WI38 (cell line): ENCODE measurements at regions not wholly inside any gene's neighbourhood (a gene's known extent, or its start where the extent isn't known, plus 50 kb on each side); places are given as distances from the start of the nearest gene placed in this dataset.

Experiments used
- H3K4me3 ChIP-seq: 2 replicates; pipeline ENCODE4 v1.5.1; 2011; ENCODE audit warnings: low read depth, mild to moderate bottlenecking, control low read depth, low read length
- TF ChIP-seq, protein P1 (sequence below): IDR thresholded peaks from 2 replicates; pipeline ENCODE4 v1.5.1; 2012; ENCODE audit warnings: low read depth, mild to moderate bottlenecking, control low read depth, low read length

DNA sequence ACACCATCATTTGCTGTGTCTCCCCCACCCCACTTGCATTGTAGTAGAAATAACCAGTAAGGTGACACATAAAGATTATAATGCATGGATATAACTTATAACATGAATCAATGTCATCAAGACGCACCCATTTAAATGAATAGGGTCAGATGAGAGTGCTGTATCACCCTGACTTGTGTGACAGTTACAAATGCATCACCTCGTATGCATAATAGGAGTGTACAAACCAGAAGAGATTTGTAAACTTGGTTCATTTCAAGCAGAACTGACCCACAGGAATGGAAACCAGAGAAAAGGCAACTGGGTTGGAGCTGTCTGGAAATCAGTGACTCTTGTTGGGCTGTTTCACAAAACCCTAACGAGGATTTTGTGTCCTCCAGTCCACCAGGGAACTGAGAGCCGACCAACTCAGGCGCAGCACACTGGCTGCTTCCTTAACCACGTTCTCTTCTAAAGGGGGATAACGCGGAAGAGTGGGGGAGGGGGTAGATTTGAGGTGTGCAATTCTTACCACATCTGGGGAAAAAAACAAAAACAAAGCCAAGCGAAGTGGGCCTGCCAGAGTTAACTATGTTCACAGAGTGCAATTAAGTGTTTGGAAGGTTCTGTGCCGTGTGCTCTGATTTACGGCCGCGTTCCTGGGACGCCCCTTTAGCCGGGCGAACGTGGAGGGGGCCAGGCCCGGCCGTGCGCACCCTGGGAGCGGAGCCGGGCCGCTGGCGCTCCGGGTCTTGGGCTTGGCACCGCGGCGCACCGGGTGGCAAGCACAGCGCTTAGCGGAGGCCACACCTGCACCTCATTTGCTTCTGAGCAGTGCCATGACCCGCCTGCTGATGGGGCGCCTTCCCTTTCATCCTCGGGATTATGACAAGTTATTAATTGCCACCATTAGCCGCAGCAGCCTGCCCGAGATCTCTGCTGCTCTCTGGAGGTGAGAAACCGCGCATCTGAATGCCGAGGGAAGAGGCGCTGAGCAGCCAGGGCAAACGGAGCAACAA is 248.8 kb upstream of the FOXD3 start:
- TF ChIP-seq, protein P1, sequence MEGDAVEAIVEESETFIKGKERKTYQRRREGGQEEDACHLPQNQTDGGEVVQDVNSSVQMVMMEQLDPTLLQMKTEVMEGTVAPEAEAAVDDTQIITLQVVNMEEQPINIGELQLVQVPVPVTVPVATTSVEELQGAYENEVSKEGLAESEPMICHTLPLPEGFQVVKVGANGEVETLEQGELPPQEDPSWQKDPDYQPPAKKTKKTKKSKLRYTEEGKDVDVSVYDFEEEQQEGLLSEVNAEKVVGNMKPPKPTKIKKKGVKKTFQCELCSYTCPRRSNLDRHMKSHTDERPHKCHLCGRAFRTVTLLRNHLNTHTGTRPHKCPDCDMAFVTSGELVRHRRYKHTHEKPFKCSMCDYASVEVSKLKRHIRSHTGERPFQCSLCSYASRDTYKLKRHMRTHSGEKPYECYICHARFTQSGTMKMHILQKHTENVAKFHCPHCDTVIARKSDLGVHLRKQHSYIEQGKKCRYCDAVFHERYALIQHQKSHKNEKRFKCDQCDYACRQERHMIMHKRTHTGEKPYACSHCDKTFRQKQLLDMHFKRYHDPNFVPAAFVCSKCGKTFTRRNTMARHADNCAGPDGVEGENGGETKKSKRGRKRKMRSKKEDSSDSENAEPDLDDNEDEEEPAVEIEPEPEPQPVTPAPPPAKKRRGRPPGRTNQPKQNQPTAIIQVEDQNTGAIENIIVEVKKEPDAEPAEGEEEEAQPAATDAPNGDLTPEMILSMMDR = no peak
- no peak overlapping the region for H3K4me3 ChIP-seq

GRCh38 chr1:63074321-63074720 is 248.0 kb upstream of the FOXD3 start:
- no peak overlapping the region for H3K4me3 ChIP-seq
- TF ChIP-seq, protein P1 = no peak

DNA sequence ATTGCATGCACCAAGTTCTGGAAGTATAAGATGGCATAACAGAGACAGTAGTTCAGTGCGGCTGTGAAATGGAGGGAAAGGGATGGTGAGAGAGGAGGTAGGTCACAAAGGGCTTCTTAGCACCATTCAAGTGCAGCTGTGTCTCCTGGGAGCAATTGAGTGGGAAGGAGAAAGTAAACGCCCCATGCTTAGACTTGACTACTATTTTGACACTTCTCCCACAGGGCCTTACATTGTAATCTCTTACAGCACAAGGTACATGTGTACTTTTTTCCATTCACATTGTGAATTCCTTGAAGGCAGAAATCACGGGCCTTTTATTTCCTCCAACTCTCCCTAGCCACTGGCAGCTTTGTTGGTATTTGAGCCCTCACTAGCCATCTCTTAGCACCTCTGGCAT is 239.6 kb upstream of the FOXD3 start:
- TF ChIP-seq, protein P1 = no peak
- no peak overlapping the region for H3K4me3 ChIP-seq

- TF ChIP-seq, protein P1 = no peak
- no peak overlapping the region for H3K4me3 ChIP-seq
These were observed 234.4 kb upstream of the FOXD3 start for GRCh38 chr1:63087966-63088365.

DNA sequence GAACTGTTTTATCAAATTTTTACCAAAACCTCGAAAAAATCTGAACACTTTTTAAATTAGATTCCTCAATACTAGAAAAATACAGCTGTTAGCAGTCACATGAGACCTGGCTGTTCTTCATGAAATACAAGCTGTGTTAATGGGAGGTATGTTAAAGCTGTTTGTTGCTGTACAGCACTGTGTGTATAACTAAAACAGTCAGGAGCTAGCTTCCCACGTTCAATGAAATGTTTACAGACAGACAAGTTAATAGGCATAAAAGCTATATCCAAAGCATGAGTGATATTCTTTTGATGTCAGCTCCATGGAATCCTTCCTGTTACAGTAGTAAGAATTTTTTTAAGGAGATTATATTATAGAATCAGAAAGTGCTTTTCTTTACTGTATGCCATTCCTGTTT is 223.2 kb upstream of the FOXD3 start:
- no peak overlapping the region for H3K4me3 ChIP-seq
- TF ChIP-seq, protein P1 = no peak

DNA sequence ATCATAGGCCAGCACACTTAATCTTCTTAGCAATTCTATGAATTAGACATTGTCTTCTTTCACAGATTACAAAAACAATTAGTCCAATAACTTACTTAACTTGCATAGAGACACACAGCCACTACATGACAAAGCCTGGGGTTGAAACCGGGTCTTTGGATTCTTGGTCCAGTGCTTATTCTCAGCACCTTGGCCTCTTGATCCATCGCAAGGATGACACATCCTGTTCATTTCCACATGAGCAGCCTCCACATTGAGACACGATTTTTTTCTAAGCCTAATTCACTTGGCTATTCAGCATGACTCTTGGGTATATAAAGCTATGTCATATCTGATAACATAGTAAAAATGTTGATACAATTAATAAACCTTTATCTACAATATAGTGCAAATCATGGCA is 221.0 kb upstream of the FOXD3 start:
- H3K4me3 ChIP-seq = no peak overlapping the region
- TF ChIP-seq, protein P1 = no peak

GRCh38 chr1:63103682-63104081 is 218.7 kb upstream of the FOXD3 start:
- H3K4me3 ChIP-seq = no peak overlapping the region
- TF ChIP-seq, protein P1 = no peak
